ENCODE measurements at regions not wholly inside any gene's neighbourhood (a gene's known extent, or its start where the extent isn't known, plus 50 kb on each side); places are given as distances from the start of the nearest gene placed in this dataset.

- no peak for DNase-seq
Measured at GRCh38 chr9:38224941-38225340, 155.9 kb upstream of the SHB start.

DNA sequence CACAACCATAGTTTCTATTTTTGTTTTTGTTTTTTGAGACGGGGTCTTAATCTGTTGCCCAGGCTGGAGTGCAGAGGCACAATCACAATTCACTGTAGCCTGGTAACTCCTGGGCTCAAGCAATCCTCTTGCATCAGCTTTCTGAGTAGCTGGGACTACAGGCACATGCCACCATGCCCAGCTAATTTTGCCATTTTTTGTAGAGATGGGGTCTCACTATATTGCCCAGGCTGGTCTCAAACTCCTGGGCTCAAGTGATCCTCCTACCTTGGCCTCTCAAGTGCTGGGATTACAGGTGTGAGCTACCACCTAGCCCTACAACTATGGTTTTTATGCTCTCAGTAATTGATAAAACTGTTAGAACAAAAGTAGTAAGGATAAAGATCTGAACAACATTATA lies 147.5 kb upstream of the SHB start:
- no peak for DNase-seq

DNA sequence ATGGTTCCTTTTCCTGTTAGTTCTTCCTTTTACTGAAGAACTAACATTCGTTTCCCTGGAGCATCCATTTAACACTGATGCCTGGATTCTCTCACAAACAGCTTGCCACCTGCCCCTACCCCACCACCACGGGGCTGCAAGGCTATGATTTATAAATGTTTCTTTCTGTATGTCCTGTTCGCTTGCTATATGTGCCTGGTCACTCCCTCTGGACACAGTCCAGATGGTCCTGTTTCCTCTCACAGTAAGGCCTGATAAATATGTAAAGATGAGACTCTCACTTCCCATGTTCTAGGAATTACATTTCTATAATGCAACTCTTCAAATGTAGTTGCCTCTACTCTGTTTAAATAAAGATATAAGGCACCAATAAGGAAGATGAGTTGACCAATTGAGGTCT lies 146.4 kb upstream of the SHB start:
- no peak for DNase-seq

DNA sequence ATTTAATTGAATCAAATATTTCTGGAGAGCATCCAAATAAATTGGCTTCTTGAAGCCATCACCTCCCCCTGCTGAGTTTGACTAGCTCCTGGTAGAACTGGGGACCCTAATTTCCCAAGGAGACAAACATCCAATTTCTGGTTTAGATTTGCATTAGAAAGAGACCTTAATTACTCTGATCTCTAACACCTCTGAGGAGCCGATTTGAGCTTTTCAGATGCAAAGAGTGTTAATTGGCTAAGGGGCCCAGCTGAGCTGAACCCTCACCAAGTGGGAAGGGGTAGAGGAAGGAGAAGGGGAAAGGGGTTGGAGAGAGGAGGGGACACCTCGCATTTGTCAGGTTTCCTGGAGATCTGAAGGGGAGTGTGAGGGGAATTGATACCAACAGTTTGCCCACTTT lies 145.4 kb upstream of the SHB start:
- DNase-seq = no peak

- no peak for DNase-seq
Measured at GRCh38 chr9:38213631-38214299, 144.7 kb upstream of the SHB start.

GRCh38 chr9:38212016-38212415 lies 143.0 kb upstream of the SHB start:
- no peak for DNase-seq

- no peak for DNase-seq
Measured at GRCh38 chr9:38211002-38211401, 142.0 kb upstream of the SHB start.

DNA sequence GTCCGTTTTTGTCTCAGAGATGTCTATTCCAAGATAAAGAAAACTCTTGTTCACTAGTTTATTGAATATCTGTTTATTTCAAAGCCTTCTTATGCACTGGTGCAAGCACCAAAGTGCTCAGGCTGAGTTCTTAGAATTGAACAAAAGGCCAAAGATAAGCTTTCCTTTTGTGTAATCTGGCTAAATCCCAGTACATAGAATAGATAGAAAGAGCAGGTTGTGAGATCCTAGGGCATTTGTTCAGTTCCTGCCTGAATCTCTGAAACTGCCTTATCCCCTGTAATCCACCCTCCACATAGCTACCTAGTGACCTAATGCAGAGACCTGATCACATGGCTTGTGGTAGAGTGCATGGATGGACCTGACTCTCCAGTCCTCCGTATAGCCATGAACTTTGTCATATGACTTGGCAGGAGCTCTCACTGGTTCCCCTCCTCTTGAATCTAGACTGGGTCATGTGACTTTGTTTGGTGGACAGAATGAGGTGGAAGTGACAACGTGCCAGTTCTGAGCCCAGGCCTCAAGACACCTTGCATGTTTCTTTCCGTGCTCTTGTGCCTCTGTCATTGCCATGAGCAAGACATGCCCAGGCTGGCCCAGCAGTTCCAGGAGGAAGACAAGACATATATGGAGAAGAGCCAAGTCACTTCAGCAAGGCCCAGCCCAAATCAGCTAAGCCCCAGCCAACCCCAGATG lies 139.3 kb upstream of the SHB start:
- DNase-seq = no peak

DNA sequence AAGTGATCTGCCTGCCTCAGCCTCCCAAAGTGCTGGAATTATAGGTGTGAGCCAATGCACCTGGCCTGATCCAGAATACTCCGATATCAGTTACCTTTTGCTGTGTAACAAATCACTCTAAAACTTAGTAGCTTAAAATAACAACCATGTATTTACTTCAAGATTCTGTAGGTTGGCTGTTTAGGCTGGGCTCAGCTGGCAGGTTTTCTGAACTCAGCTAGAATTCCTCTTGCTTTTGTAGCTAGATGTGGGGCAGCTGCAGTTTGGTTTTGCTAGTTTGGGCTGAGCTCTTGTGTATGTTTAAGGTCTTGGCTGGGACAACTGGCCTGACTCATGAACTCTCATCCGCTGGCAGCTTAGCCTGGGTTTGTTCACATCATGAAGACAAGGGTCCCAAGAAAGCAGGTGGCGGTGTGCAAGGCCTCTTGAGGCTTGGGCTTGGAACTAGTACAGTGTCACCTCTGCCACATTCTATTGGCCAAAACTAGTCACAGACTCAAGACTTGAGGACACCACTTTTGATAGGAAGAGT lies 138.3 kb upstream of the SHB start:
- no peak for DNase-seq

- DNase-seq = no peak
Measured at GRCh38 chr9:38205279-38205678, 136.3 kb upstream of the SHB start.

DNA sequence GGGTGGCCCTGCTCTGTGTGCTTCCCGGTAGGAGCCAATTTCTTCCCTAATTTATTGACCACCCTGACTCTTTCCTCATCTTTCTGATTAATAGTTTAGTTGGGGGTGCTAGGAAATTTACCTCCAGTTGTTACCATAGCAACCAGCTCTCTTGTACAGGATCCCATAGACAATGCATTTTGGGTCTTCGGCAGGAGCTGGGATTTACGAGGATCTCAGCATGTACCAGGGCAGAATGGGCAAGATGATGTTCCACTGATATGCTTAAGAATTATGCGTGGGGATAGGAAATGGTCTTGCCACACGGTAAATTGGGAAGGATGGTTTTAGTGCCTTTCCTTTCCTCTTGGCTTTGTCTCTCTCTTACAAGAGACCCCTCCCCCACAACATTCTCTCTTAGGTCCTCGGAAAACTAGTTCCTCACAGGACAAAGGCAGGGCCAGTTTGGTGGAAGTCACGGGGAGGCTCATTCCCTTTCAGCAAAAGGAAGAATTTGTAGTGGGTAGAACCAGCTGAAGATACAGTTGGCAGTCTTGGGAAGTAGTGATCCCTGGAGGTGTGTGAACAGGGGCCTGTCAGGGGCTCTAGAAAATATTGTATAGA lies 133.4 kb upstream of the SHB start:
- DNase-seq = no peak

DNA sequence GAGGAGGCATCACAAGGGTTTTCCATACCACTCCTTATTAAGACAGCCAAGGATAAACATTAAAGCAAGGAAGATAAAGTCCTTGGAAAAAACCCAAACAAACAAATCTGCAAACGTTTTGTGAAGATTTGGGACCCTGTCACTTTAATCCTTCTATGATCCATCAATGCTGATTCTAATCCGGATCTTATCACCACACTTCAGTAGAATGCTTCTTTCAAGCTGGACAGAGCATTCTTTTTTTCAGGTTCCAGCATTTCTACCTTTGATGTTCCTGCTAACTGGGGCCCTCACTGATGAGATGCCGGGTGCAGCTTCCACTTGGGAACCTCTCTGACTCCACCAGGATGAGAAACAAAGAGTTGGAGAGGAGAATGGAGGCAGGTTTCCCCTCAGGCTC lies 132.8 kb upstream of the SHB start:
- DNase-seq = no peak

GRCh38 chr9:38200431-38200830 lies 131.4 kb upstream of the SHB start:
- DNase-seq = no peak

DNA sequence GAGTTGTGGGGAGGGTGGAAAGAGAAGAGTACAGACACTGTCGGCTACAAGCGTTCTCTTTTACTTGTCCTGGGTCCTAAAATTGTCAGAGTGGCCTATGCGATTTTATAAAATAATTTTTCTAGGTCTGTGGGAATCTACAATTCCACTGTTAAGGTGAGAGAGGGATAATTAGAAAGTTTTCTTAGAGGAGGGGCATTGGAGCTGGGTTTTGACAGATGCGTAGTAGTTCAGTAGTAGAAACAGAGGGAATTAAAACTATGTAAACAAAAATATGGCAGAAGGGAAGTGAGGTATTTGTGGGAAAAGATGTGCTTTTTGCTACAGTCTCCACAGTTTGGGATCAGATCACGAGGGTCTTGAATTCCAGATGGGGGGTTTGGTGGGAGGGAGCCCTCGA lies 129.1 kb upstream of the SHB start:
- no peak for DNase-seq

GRCh38 chr9:38196714-38197113 lies 127.7 kb upstream of the SHB start:
- no peak for DNase-seq

DNA sequence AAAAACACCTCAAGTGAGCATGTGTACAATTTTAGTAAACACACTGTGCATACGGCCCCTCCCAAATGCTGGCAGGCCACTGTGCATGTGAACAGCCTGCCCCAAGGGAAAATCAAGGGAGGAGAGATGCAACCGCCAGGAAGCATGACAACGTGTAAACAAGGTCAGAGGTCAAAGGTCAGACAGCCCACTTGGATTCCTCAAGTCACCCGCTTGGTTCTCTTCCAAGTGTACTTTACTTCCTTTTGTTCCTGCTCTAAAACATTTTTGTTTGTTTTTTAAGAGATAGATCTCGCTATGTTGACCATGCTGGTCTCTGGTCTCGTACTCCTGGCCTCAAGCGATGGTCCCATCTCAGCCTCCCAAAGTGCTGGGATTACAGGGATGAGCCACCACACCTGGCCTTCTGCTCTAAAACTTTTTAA lies 126.7 kb upstream of the SHB start:
- no peak for DNase-seq

GRCh38 chr9:38194870-38195269 lies 125.8 kb upstream of the SHB start:
- no peak for DNase-seq

- DNase-seq = no peak
Measured at GRCh38 chr9:38192731-38193265, 123.8 kb upstream of the SHB start.

DNA sequence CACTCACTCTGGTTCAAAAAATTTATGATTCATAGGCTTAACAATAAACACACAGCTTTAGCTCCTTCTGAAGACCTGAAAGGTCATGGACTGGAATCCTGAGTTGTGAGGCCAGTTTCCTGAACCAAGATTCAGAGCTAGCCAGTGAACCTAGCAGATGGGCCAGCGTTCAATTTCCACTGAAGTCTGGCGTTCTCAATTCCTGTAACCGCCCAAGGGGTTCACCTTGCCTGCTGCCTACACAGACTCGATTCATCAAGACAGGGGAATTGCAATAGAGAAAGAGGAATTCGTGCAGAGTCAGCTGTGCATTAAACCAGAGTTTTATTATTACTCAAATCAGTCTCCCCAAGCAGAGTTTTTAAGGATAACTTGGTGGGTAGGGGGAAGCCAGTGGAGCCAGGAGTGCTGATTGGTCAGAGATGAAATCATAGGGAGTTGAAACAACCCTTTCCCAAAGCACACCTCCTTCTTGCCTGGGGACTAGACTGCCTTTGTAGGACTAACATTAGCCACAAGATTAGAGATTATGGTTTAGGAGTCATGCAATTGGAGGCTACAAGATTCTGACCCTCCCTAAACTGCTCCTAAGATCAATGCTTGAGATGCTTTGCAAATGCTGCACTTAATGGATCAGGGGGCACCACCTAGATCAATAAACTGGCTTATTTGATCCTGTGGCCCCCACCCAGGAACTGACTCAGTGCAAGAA lies 117.5 kb upstream of the SHB start:
- DNase-seq = no peak

- DNase-seq = no peak
Measured at GRCh38 chr9:38185647-38186403, 116.8 kb upstream of the SHB start.

GRCh38 chr9:38183994-38184568 lies 115.1 kb upstream of the SHB start:
- no peak for DNase-seq

GRCh38 chr9:38182321-38182720 lies 113.3 kb upstream of the SHB start:
- no peak for DNase-seq

Measured in AML-193 (cell line).